ENCODE measurements at regions not wholly inside any gene's neighbourhood (a gene's known extent, or its start where the extent isn't known, plus 50 kb on each side); places are given as distances from the start of the nearest gene placed in this dataset.

- TF ChIP-seq CTCF (IDR thresholded peaks at IDR 0.05) (no peak), EP300 (IDR thresholded peaks at IDR 0.05) (no peak), GATA3 (IDR thresholded peaks at IDR 0.05; ENCODE audit: borderline replicate concordance) (no peak)
These were observed 73.4 kb upstream of the PGBD5 start for GRCh38 chr1:230499496-230499895.
